ENCODE measurements at regions not wholly inside any gene's neighbourhood (a gene's known extent, or its start where the extent isn't known, plus 50 kb on each side); places are given as distances from the start of the nearest gene placed in this dataset.

- H3K4me1 ChIP-seq: no peaks in the 10 kb centered on the region
- intact Hi-C loops (cut with DNase I): no loop called here
Observed at GRCh38 chr6:119865466-119866350, 516.1 kb upstream of the MAN1A1 start.

GRCh38 chr6:119862719-119863118 is 513.2 kb upstream of the MAN1A1 start:
- Histone ChIP-seq H3K4me3 (no peak overlapping the region), H3K27me3 (ENCODE audit: low read depth) (no peaks in the 10 kb centered on the region), H3K9me3 (peaks cover 8% of the 10 kb centered on the region), H3K4me1 (no peaks in the 10 kb centered on the region), H3K27ac (no peak overlapping the region), H3K36me3 (no peaks in the 10 kb centered on the region)
- intact Hi-C loops (cut with DNase I): no loop called here
- ATAC-seq (no peak), DNase-seq (no peak)
- TF ChIP-seq CTCF (IDR thresholded peaks at IDR 0.05): no peak

More at GRCh38 chr6:119865466-119866350, 516.1 kb upstream of the MAN1A1 start:
- no peak for DNase-seq
- TF ChIP-seq CTCF (IDR thresholded peaks at IDR 0.05): no peak
- no peak overlapping the region for H3K27ac ChIP-seq
- H3K36me3 ChIP-seq: no peaks in the 10 kb centered on the region
- no peak overlapping the region for H3K4me3 ChIP-seq
- no peak for ATAC-seq
- H3K27me3 ChIP-seq (ENCODE audit: low read depth): no peaks in the 10 kb centered on the region
- H3K9me3 ChIP-seq: peaks cover 8% of the 10 kb centered on the region

- no peak for DNase-seq
- ATAC-seq: no peak
- Histone ChIP-seq H3K9me3 (no peaks in the 10 kb centered on the region), H3K27me3 (ENCODE audit: low read depth) (no peaks in the 10 kb centered on the region), H3K4me1 (no peaks in the 10 kb centered on the region), H3K27ac (no peak overlapping the region), H3K4me3 (no peak overlapping the region), H3K36me3 (no peaks in the 10 kb centered on the region)
- intact Hi-C loops (cut with DNase I): no loop called here
- TF ChIP-seq CTCF (IDR thresholded peaks at IDR 0.05): no peak
Observed at GRCh38 chr6:119858901-119859300, 509.3 kb upstream of the MAN1A1 start.

GRCh38 chr6:119856136-119856535 is 506.6 kb upstream of the MAN1A1 start:
- H3K9me3 ChIP-seq: no peaks in the 10 kb centered on the region
- H3K4me1 ChIP-seq: no peaks in the 10 kb centered on the region
- H3K27ac ChIP-seq: no peak overlapping the region
- no peak for TF ChIP-seq CTCF (IDR thresholded peaks at IDR 0.05)
- no peak overlapping the region for H3K4me3 ChIP-seq
- H3K27me3 ChIP-seq (ENCODE audit: low read depth): no peaks in the 10 kb centered on the region
- no peaks in the 10 kb centered on the region for H3K36me3 ChIP-seq
- ATAC-seq (no peak), DNase-seq (no peak)
- intact Hi-C loops (cut with DNase I): no loop called here

GRCh38 chr6:119848696-119849095 is 499.1 kb upstream of the MAN1A1 start:
- Histone ChIP-seq H3K27me3 (ENCODE audit: low read depth) (no peaks in the 10 kb centered on the region), H3K9me3 (no peaks in the 10 kb centered on the region), H3K27ac (no peak overlapping the region), H3K4me3 (no peak overlapping the region), H3K4me1 (no peaks in the 10 kb centered on the region), H3K36me3 (no peaks in the 10 kb centered on the region)
- ATAC-seq: no peak
- TF ChIP-seq CTCF (IDR thresholded peaks at IDR 0.05): no peak
- DNase-seq: no peak
- intact Hi-C loops (cut with DNase I): no loop called here

Measured in lower lobe of right lung (tissue), 2 donors.